MCF 10A (cell line): ENCODE measurements at regions not wholly inside any gene's neighbourhood (a gene's known extent, or its start where the extent isn't known, plus 50 kb on each side); places are given as distances from the start of the nearest gene placed in this dataset.

Experiments used
- BruUV-seq: library from RNA; stranded (reverse); fragments of 400-500 nt; replicated peaks from 2 replicates; lab custom pipeline; 2021; lab: Mats Ljungman, UMichigan
- CTCF ChIA-PET: fragments of 300-600 bp; sonication (Branson Sonifier 250); formaldehyde crosslinking; extraction: SDS; loops from one replicate; lab custom pipeline; 2021; ENCODE audit warnings: antibody characterized with exemption, inconsistent platforms; lab: Yijun Ruan, JAX
- POLR2A ChIA-PET: fragments of 300-600, 350-650 bp; sonication (Branson Sonifier 250); formaldehyde crosslinking; extraction: SDS; loops from one replicate; lab custom pipeline; 2020; ENCODE audit warnings: antibody characterized with exemption, inconsistent platforms; lab: Yijun Ruan, JAX
- DNase-seq: peaks from one replicate; pipeline ENCODE4 v3.0.0-alpha.2; 2018; ENCODE audit not compliant: unreplicated experiment
- H3K27ac Mint-ChIP-seq: one replicate; pipeline ENCODE4 v1.8.0; 2022; ENCODE audit warnings: mild to moderate bottlenecking, low read depth, mixed read lengths; ENCODE audit not compliant: unreplicated experiment
- H3K27me3 Mint-ChIP-seq: one replicate; pipeline ENCODE4 v1.8.0; 2022; ENCODE audit warnings: mixed read lengths; ENCODE audit not compliant: insufficient read depth, unreplicated experiment
- H3K36me3 Mint-ChIP-seq: one replicate; pipeline ENCODE4 v1.8.0; 2022; ENCODE audit warnings: mild to moderate bottlenecking, moderate library complexity, mixed read lengths; ENCODE audit not compliant: insufficient read depth, unreplicated experiment
- H3K4me1 Mint-ChIP-seq: one replicate; pipeline ENCODE4 v1.8.0; 2022; ENCODE audit warnings: mixed read lengths; ENCODE audit not compliant: insufficient read depth, unreplicated experiment
- H3K4me3 Mint-ChIP-seq: one replicate; pipeline ENCODE4 v1.8.0; 2022; ENCODE audit warnings: mild to moderate bottlenecking, moderate library complexity, mixed read lengths; ENCODE audit not compliant: unreplicated experiment
- H3K9me3 Mint-ChIP-seq: one replicate; pipeline ENCODE4 v1.8.0; 2022; ENCODE audit warnings: mixed read lengths; ENCODE audit not compliant: unreplicated experiment
- intact Hi-C: fragments of 100-400 bp; cut with micrococcal nuclease; formaldehyde crosslinking; loops from 2 replicates; pipeline ENCODE4 v1.14.1; 2022
- TF ChIP-seq, protein P1 (sequence below): fragments of 200-600 bp; IDR thresholded peaks from one replicate; pipeline ENCODE4 v1.8.0; 2022; ENCODE audit warnings: antibody characterized with exemption, mild to moderate bottlenecking; ENCODE audit not compliant: unreplicated experiment

DNA sequence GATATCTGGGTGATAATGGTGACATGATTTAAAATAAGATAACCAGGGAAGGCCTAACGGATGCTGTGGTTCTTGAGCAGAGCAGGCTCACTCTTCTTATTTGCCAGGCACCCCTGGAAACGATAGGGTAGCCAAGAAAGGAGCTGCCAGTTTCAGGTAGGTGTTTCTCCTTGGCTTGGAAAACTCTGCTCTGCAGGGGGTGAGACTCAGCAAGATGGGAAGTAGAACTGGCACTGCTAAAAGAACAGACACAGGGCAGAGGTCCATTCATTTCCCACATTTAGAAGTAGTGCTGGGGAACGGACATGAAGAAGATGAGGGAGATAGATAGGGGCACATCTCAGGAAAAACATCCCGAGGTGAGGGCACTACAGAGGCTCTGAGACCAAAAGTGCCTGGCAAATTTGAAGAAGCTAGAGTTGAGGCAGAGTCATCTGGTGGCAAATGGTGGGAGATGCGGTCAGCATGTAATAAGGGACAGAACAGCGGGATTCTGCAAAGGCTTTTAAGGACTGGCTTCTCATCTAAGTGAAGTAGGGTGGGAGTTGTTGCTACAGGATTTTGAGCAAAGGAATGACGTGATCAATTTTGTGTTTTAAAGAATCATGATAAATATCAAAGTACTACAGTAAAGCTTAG, 323.4 kb upstream of the PLSCR5 start:
- CTCF ChIA-PET = interaction anchor here (1.3 to 1.4 kb wide), 2 partner anchors 10 to 12 kb away, joined by 3 read pairs; no protein-coding TSS in a partner anchor
- H3K27ac Mint-ChIP-seq = no peak overlapping the region
- intact Hi-C loops = no loop called here
- no peak for DNase-seq
- no peaks in the 10 kb centered on the region for H3K4me1 Mint-ChIP-seq
- no peaks in the 10 kb centered on the region for H3K36me3 Mint-ChIP-seq
- H3K27me3 Mint-ChIP-seq = peaks cover 70% of the 10 kb centered on the region
- H3K4me3 Mint-ChIP-seq = no peak overlapping the region
- TF ChIP-seq, protein P1, sequence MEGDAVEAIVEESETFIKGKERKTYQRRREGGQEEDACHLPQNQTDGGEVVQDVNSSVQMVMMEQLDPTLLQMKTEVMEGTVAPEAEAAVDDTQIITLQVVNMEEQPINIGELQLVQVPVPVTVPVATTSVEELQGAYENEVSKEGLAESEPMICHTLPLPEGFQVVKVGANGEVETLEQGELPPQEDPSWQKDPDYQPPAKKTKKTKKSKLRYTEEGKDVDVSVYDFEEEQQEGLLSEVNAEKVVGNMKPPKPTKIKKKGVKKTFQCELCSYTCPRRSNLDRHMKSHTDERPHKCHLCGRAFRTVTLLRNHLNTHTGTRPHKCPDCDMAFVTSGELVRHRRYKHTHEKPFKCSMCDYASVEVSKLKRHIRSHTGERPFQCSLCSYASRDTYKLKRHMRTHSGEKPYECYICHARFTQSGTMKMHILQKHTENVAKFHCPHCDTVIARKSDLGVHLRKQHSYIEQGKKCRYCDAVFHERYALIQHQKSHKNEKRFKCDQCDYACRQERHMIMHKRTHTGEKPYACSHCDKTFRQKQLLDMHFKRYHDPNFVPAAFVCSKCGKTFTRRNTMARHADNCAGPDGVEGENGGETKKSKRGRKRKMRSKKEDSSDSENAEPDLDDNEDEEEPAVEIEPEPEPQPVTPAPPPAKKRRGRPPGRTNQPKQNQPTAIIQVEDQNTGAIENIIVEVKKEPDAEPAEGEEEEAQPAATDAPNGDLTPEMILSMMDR = no peak
- H3K9me3 Mint-ChIP-seq = no peaks in the 10 kb centered on the region
- POLR2A ChIA-PET = no interaction called here
- BruUV-seq = no TSS peak

DNA sequence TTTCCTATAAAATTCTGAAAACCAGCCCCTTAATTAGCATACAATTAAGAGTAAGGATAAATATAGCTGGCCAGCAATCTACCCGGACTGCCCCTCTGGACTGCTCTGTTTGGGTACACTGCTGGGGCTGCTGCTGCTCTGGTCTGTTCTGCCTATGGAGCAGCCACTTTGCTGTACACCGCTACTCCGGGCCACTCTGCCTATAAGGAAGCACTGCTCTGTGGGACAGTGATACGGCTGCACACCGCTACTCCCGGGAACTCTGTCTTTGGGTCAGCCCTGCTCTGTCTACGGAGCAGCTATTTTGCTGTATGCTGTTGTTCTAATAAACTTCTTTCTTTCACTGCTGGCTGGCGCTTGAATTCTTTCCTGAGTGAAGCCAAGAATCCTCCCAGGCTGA, 316.5 kb upstream of the PLSCR5 start:
- Mint-ChIP-seq H3K27me3 (peaks cover 62% of the 10 kb centered on the region), H3K27ac (no peak overlapping the region), H3K4me1 (no peaks in the 10 kb centered on the region), H3K36me3 (no peaks in the 10 kb centered on the region), H3K9me3 (no peaks in the 10 kb centered on the region), H3K4me3 (no peak overlapping the region)
- no peak for DNase-seq
- intact Hi-C loops = no loop called here
- TF ChIP-seq, protein P1 = no peak
- ChIA-PET POLR2A (no interaction called here), CTCF (no interaction called here)
- BruUV-seq = no TSS peak

- ChIA-PET POLR2A (no interaction called here), CTCF (no interaction called here)
- Mint-ChIP-seq H3K9me3 (no peaks in the 10 kb centered on the region), H3K27me3 (peaks cover 86% of the 10 kb centered on the region), H3K27ac (no peak overlapping the region), H3K36me3 (no peaks in the 10 kb centered on the region), H3K4me3 (no peak overlapping the region), H3K4me1 (no peaks in the 10 kb centered on the region)
- DNase-seq = no peak
- BruUV-seq = no TSS peak
- intact Hi-C loops = no loop called here
- TF ChIP-seq, protein P1 = no peak
These were observed 309.3 kb upstream of the PLSCR5 start for GRCh38 chr3:146914409-146914808.

- H3K9me3 Mint-ChIP-seq = no peaks in the 10 kb centered on the region
- peaks cover 71% of the 10 kb centered on the region for H3K27me3 Mint-ChIP-seq
- ChIA-PET POLR2A (no interaction called here), CTCF (no interaction called here)
- no TSS peak for BruUV-seq
- intact Hi-C loops = no loop called here
- no peak for DNase-seq
- TF ChIP-seq, protein P1 = no peak
- H3K36me3 Mint-ChIP-seq = no peaks in the 10 kb centered on the region
- H3K4me3 Mint-ChIP-seq = no peak overlapping the region
- H3K4me1 Mint-ChIP-seq = no peaks in the 10 kb centered on the region
- no peak overlapping the region for H3K27ac Mint-ChIP-seq
These were observed 307.3 kb upstream of the PLSCR5 start for GRCh38 chr3:146912241-146913015.
